K562 (cell line): ENCODE measurements at regions not wholly inside any gene's neighbourhood (a gene's known extent, or its start where the extent isn't known, plus 50 kb on each side); places are given as distances from the start of the nearest gene placed in this dataset.

Experiments
- ATAC-seq: fragments of 200-7000 bp; cut with Tn5 transposase; 3 replicates; pipeline ENCODE4 v1.9.1; 2020; ENCODE audit warnings: moderate library complexity
- BruUV-seq: library from RNA; stranded (reverse); fragments of 400-500 nt; replicated peaks from 2 replicates; lab custom pipeline; 2021; lab: Mats Ljungman, UMichigan
- CTCF ChIA-PET: fragments of 300-600 bp; formaldehyde crosslinking; extraction: SDS; loops from one replicate; lab custom pipeline; 2021; ENCODE audit warnings: low intra/inter-chr PET ratio; lab: Yijun Ruan, JAX
- POLR2A ChIA-PET: fragments of 300-600, 350-650 bp; sonication (Branson Sonifier 250); formaldehyde crosslinking; extraction: SDS; loops from one replicate; lab custom pipeline; 2021; ENCODE audit warnings: antibody characterized with exemption, inconsistent platforms; lab: Yijun Ruan, JAX
- DNase-seq, 4 experiments: peaks; one replicate each; pipeline versions ENCODE4 v3.0.0 to v3.0.0-alpha.2; 2011 to 2018; ENCODE audit warnings: low spot score in 3 of 4, mixed read lengths in 3 of 4; ENCODE audit errors: extremely low read depth in 1 of 4
- FAIRE-seq: peaks from 2 replicates; lab custom pipeline; 2011; peaks lifted over from hg19 to GRCh38; lab: Jason Lieb, UNC
- H2AFZ ChIP-seq: 2 replicates; pipeline ENCODE4 v1.6.0; 2011; ENCODE audit warnings: low read depth, low read length, control low read depth, inconsistent platforms
- H3K27ac ChIP-seq: fragments of 200-600 bp; 3 replicates; pipeline ENCODE4 v1.8.0; 2011; ENCODE audit warnings: low read depth, mild to moderate bottlenecking, control low read depth, inconsistent platforms, low read length, moderate library complexity, mixed read lengths; ENCODE audit errors: extremely low read depth
- H3K27me3 ChIP-seq, 2 experiments: fragments of 300-600 bp in 1 of 2; 2 replicates in 1 of 2; 3 replicates in 1 of 2; pipeline versions ENCODE4 v1.6.0 to v1.8.0; 2011; ENCODE audit warnings: inconsistent platforms in 2 of 2, low read length in 2 of 2, mild to moderate bottlenecking in 1 of 2, mixed read lengths in 1 of 2, moderate library complexity in 1 of 2; ENCODE audit not compliant: control insufficient read depth in 2 of 2, insufficient read depth in 2 of 2
- H3K36me3 ChIP-seq: fragments of 300-600 bp; 3 replicates; pipeline ENCODE4 v1.8.0; 2011; ENCODE audit warnings: mild to moderate bottlenecking, low read length, inconsistent platforms; ENCODE audit not compliant: control insufficient read depth, insufficient read depth
- H3K4me1 ChIP-seq, 2 experiments: fragments of 200-600 bp in 1 of 2; replicated peaks in 1 of 2; 2 replicates in 1 of 2; 3 replicates in 1 of 2; pipeline versions ENCODE4 v1.5.1 to v1.8.0; 2011; ENCODE audit warnings: inconsistent platforms in 2 of 2, low read length in 2 of 2, mild to moderate bottlenecking in 1 of 2, mixed read lengths in 1 of 2, moderate library complexity in 1 of 2; ENCODE audit not compliant: control insufficient read depth in 2 of 2, insufficient read depth in 2 of 2
- H3K4me2 ChIP-seq: 2 replicates; pipeline ENCODE4 v1.6.1; 2011; ENCODE audit warnings: low read length, control low read depth, inconsistent platforms, mixed read lengths; ENCODE audit not compliant: insufficient read depth
- H3K4me3 ChIP-seq: fragments of 200-600 bp; sonication (generic), shearing (Covaris generic); 2 replicates; pipeline ENCODE4 v1.5.1; 2016; ENCODE audit warnings: control low read depth, inconsistent platforms
- H3K79me2 ChIP-seq: fragments of 200-600 bp; 3 replicates; pipeline ENCODE4 v1.8.0; 2011; ENCODE audit warnings: low read length, inconsistent platforms; ENCODE audit not compliant: control insufficient read depth, insufficient read depth
- H3K9ac ChIP-seq, 2 experiments: 2 replicates each; pipeline versions ENCODE4 v1.6.0 to v1.6.1; 2011; ENCODE audit warnings: low read depth in 2 of 2, low read length in 2 of 2, control low read depth in 1 of 2, inconsistent platforms in 1 of 2, mild to moderate bottlenecking in 1 of 2, mixed read lengths in 1 of 2; ENCODE audit not compliant: insufficient read depth in 1 of 2
- H3K9me1 ChIP-seq: one replicate; pipeline ENCODE4 v1.6.0; 2011; ENCODE audit warnings: inconsistent platforms, mild to moderate bottlenecking, low read length, moderate library complexity; ENCODE audit not compliant: control insufficient read depth, insufficient read depth
- H3K9me3 ChIP-seq: replicated peaks from 2 replicates; pipeline ENCODE4 v1.5.1; 2011; ENCODE audit warnings: low read depth, low read length, inconsistent platforms; ENCODE audit not compliant: control insufficient read depth, insufficient read depth
- H4K20me1 ChIP-seq: replicated peaks from 2 replicates; pipeline ENCODE4 v1.6.1; 2011; ENCODE audit warnings: low read length, inconsistent platforms, mixed read lengths; ENCODE audit not compliant: control insufficient read depth, insufficient read depth
- BCOR ChIP-seq: fragments of 450-650 bp; IDR thresholded peaks from 2 replicates; pipeline ENCODE4 v1.6.1; 2016
- CHCHD3 ChIP-seq: fragments of 250-450 bp; sonication (Bioruptor Pico); IDR thresholded peaks from 2 replicates; pipeline ENCODE4 v2.1.2; 2022; ENCODE audit warnings: mild to moderate bottlenecking
- NR2C1 ChIP-seq, 2 experiments: fragments of 450-650 bp; IDR thresholded peaks; 2 replicates each; pipeline ENCODE4 v1.6.1; 2017; ENCODE audit warnings: mild to moderate bottlenecking in 2 of 2, antibody characterized with exemption in 1 of 2, inconsistent platforms in 1 of 2, missing compliant biosample characterization in 1 of 2, missing genetic modification characterization in 1 of 2
- PHF21A ChIP-seq: fragments of 450-650 bp; IDR thresholded peaks from 2 replicates; pipeline ENCODE4 v1.6.1; 2017; ENCODE audit warnings: low read depth, borderline replicate concordance
- SLC30A9 ChIP-seq: fragments of 250-450 bp; sonication (Bioruptor Pico); IDR thresholded peaks from 2 replicates; pipeline ENCODE4 v1.8.0; 2022; ENCODE audit warnings: mild to moderate bottlenecking, moderate library complexity
- SNRNP70 ChIP-seq: fragments of 200-400 bp; formaldehyde crosslinking; optimal IDR thresholded peaks from 2 replicates; pipeline ENCODE3; 2017; ENCODE audit warnings: low read depth, low read length
- SRF ChIP-seq, 2 experiments: fragments of 250-450, 450-650 bp in 1 of 2; sonication (Bioruptor Pico) in 1 of 2; sonication (generic) in 1 of 2; formaldehyde crosslinking; IDR thresholded peaks; 2 replicates each; pipeline versions ENCODE4 v1.5.0 to v1.5.1; 2020 to 2022; ENCODE audit warnings: mild to moderate bottlenecking in 1 of 2, missing genetic modification reagents in 1 of 2
- TAF1 ChIP-seq: IDR thresholded peaks from 2 replicates; pipeline ENCODE4 v1.6.1; 2011; ENCODE audit warnings: mild to moderate bottlenecking, low read length, moderate library complexity; ENCODE audit not compliant: insufficient read depth, control insufficient read depth, severe bottlenecking; ENCODE audit errors: extremely low read depth
- ZNF12 ChIP-seq: sonication (generic); formaldehyde crosslinking; IDR thresholded peaks from 2 replicates; pipeline ENCODE4 v1.4.0; 2020; ENCODE audit warnings: mild to moderate bottlenecking, missing genetic modification reagents
- ZNF583 ChIP-seq: fragments of 250-450 bp; sonication (Bioruptor Pico); IDR thresholded peaks from 2 replicates; pipeline ENCODE4 v1.4.0; 2020
- WGBS: fragments of 100-300 bp; shearing (Covaris generic); methylation state at CpG from one replicate; pipeline ENCODE4 v1.1.6; 2016; ENCODE audit warnings: low coverage, mixed read lengths; ENCODE audit not compliant: insufficient coverage; ENCODE audit errors: missing lambda C conversion rate; 5-methylcytosine and 5-hydroxymethylcytosine counted together
- in situ Hi-C: fragments of 300-500 bp; cut with MboI; formaldehyde crosslinking; loops from 4 replicates; pipeline ENCODE4 v1.15.0; 2018; ENCODE audit warnings: inconsistent platforms, mixed read lengths
- intact Hi-C: fragments of 100-400 bp; cut with micrococcal nuclease; formaldehyde crosslinking; loops from 2 replicates; pipeline ENCODE4 v1.14.2; 2022
- TF ChIP-seq, protein P1 (sequence below), 2 experiments: IDR thresholded peaks; 2 replicates each; pipeline ENCODE4 v1.6.1; 2012; ENCODE audit warnings: improper control_type of control experiment in 2 of 2, low read depth in 2 of 2, low read length in 2 of 2, borderline replicate concordance in 1 of 2
- TF ChIP-seq, protein P2 (sequence below): fragments of 250-450 bp; sonication (Bioruptor Pico); IDR thresholded peaks from 2 replicates; pipeline ENCODE4 v1.4.0; 2020; ENCODE audit warnings: mild to moderate bottlenecking, moderate library complexity

DNA sequence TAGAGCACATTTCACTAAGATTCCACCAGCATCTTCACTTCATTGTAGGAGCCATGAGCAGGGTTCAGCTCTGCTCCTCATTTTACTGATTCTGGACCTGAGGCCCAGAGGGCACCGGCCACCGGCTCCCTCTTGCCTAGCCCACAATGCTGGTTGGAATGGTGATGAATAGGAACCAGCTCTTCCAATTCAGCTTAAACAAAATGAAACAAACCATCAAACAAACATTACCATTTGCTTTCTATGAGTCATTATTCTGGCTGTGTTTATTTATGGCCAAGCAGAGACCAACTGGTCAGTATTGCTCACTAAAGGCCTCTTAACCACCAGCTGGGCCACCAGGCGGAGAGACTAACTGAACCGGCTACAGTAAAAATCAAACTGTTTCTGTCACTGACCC, 176.7 kb downstream of the MTX2 start:
- no peak overlapping the region for H3K9ac ChIP-seq
- H3K4me1 ChIP-seq: no peaks in the 10 kb centered on the region
- H3K4me3 ChIP-seq: no peak overlapping the region
- no TSS peak for BruUV-seq
- H3K9me1 ChIP-seq: no peaks in the 10 kb centered on the region
- no peak overlapping the region for H3K27ac ChIP-seq
- no peaks in the 10 kb centered on the region for H3K9me3 ChIP-seq
- FAIRE-seq (no peak), DNase-seq (no peak), ATAC-seq (no peak)
- in situ Hi-C loops: no loop called here
- WGBS: 3% methylated on average over 4 of the region's 4 CpGs
- no peak overlapping the region for H2AFZ ChIP-seq
- CTCF ChIA-PET: no interaction called here
- no peaks in the 10 kb centered on the region for H3K79me2 ChIP-seq
- H3K4me2 ChIP-seq: no peak overlapping the region
- H4K20me1 ChIP-seq: no peaks in the 10 kb centered on the region
- TF ChIP-seq NR2C1 (IDR thresholded peaks at IDR 0.05) (no peak), NR2C1 (tag; IDR thresholded peaks at IDR 0.05) (no peak), SLC30A9 (CRISPR knock-in tag) (no peak)
- no peaks in the 10 kb centered on the region; a peak in 2 of 5 replicates for H3K27me3 ChIP-seq
- POLR2A ChIA-PET: interaction anchor here (1.0 to 1.1 kb wide), 4 partner anchors 9 to 211 kb away, joined by 3 to 4 read pairs (median 3); no protein-coding TSS in a partner anchor
- intact Hi-C loops: no loop called here
- H3K36me3 ChIP-seq: no peaks in the 10 kb centered on the region

DNA sequence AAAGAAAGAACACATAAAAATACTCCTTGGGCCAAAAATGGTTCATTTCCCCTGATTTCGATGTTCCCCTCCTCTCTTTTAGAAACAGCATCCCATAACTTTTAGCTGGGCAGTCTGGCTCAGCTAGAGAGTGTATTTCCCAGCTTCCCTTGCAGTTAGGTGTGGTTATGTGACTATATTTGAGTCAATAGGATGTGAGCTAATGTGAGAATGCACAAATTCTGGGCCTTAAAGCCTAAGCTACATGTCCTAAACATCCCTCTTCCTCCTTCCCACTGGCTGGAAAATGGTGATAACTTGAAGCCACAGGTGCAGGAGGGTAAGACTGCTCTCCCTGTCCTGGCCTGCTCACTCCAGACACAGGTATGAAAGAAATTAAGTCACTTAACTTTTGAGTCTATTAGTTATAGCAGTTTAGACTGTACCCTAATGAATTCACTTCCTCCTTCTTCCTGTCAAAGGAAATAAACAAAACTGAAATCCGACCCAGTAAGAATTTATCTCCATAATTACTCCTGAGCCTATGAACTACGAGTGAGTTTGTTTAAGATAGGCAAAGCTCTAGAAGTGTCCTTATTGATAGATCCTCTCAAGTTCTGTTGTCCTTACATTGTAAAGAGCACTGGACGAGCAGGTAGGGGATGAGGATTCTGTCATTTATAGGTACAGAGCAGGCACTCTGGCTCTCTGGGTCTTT, 177.6 kb downstream of the MTX2 start:
- H3K9ac ChIP-seq: no peak overlapping the region
- TF ChIP-seq SNRNP70: no peak
- TF ChIP-seq, protein P1, sequence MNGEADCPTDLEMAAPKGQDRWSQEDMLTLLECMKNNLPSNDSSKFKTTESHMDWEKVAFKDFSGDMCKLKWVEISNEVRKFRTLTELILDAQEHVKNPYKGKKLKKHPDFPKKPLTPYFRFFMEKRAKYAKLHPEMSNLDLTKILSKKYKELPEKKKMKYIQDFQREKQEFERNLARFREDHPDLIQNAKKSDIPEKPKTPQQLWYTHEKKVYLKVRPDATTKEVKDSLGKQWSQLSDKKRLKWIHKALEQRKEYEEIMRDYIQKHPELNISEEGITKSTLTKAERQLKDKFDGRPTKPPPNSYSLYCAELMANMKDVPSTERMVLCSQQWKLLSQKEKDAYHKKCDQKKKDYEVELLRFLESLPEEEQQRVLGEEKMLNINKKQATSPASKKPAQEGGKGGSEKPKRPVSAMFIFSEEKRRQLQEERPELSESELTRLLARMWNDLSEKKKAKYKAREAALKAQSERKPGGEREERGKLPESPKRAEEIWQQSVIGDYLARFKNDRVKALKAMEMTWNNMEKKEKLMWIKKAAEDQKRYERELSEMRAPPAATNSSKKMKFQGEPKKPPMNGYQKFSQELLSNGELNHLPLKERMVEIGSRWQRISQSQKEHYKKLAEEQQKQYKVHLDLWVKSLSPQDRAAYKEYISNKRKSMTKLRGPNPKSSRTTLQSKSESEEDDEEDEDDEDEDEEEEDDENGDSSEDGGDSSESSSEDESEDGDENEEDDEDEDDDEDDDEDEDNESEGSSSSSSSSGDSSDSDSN (IDR thresholded peaks at IDR 0.05; ENCODE audit: borderline replicate concordance in 1 of 2, low read depth in 2 of 2, low read length in 2 of 2): no peak
- no peak for TF ChIP-seq ZNF583 (CRISPR knock-in tag)
- TF ChIP-seq CHCHD3 (CRISPR knock-in tag): no peak
- no peak for TF ChIP-seq ZNF12 (CRISPR knock-in tag)
- no peak for TF ChIP-seq TAF1
- TF ChIP-seq, protein P2, sequence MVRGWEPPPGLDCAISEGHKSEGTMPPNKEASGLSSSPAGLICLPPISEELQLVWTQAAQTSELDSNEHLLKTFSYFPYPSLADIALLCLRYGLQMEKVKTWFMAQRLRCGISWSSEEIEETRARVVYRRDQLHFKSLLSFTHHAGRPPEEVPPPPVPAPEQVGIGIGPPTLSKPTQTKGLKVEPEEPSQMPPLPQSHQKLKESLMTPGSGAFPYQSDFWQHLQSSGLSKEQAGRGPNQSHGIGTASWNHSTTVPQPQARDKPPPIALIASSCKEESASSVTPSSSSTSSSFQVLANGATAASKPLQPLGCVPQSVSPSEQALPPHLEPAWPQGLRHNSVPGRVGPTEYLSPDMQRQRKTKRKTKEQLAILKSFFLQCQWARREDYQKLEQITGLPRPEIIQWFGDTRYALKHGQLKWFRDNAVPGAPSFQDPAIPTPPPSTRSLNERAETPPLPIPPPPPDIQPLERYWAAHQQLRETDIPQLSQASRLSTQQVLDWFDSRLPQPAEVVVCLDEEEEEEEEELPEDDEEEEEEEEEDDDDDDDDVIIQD (CRISPR knock-in tag): no peak
- no peak for TF ChIP-seq SRF (CRISPR knock-in tag; IDR thresholded peaks at IDR 0.05)
- no peak for TF ChIP-seq PHF21A
- no peak for TF ChIP-seq BCOR

More for the DNA sequence above, 177.6 kb downstream of the MTX2 start:
- ATAC-seq (no peak), FAIRE-seq (no peak), DNase-seq (no peak)
- in situ Hi-C loops: no loop called here
- Histone ChIP-seq H4K20me1 (no peaks in the 10 kb centered on the region), H3K27ac (no peak overlapping the region), H3K27me3 (peaks cover 0 to 2% of the 10 kb centered on the region in 2 experiments; a peak in 2 of 5 replicates), H3K4me2 (no peak overlapping the region), H3K4me1 (no peaks in the 10 kb centered on the region), H2AFZ (no peak overlapping the region), H3K79me2 (no peaks in the 10 kb centered on the region), H3K9me3 (no peaks in the 10 kb centered on the region), H3K4me3 (no peak overlapping the region), H3K36me3 (no peaks in the 10 kb centered on the region), H3K9me1 (no peaks in the 10 kb centered on the region)
- POLR2A ChIA-PET: interaction anchor here (0.6 to 1.2 kb wide), 6 partner anchors 8 to 314 kb away, joined by 3 to 4 read pairs (median 3); no protein-coding TSS in a partner anchor
- CTCF ChIA-PET: no interaction called here
- BruUV-seq: no TSS peak
- intact Hi-C loops: no loop called here
- 0% methylated on average over 4 of the region's 4 CpGs for WGBS
